Astrocyte of the cerebellum (primary cell): ENCODE measurements at regions not wholly inside any gene's neighbourhood (a gene's known extent, or its start where the extent isn't known, plus 50 kb on each side); places are given as distances from the start of the nearest gene placed in this dataset.

Experiments used
- DNase-seq: peaks from one replicate; pipeline ENCODE4 v3.0.0-alpha.2; 2011; ENCODE audit warnings: low read depth
- H3K4me3 ChIP-seq: 2 replicates; pipeline ENCODE4 v1.5.1; 2011; ENCODE audit warnings: mild to moderate bottlenecking, low read depth, low read length, moderate library complexity
- in situ Hi-C: cut with HindIII; loops from 2 replicates; pipeline ENCODE4 v1.10.0; 2017; ENCODE audit warnings: low sequenced_read_pairs
- TF ChIP-seq, protein P1 (sequence below): IDR thresholded peaks from 2 replicates; pipeline ENCODE4 v1.5.1; 2012; ENCODE audit warnings: low read length, low read depth, moderate library complexity, mild to moderate bottlenecking; ENCODE audit errors: missing control alignments

DNA sequence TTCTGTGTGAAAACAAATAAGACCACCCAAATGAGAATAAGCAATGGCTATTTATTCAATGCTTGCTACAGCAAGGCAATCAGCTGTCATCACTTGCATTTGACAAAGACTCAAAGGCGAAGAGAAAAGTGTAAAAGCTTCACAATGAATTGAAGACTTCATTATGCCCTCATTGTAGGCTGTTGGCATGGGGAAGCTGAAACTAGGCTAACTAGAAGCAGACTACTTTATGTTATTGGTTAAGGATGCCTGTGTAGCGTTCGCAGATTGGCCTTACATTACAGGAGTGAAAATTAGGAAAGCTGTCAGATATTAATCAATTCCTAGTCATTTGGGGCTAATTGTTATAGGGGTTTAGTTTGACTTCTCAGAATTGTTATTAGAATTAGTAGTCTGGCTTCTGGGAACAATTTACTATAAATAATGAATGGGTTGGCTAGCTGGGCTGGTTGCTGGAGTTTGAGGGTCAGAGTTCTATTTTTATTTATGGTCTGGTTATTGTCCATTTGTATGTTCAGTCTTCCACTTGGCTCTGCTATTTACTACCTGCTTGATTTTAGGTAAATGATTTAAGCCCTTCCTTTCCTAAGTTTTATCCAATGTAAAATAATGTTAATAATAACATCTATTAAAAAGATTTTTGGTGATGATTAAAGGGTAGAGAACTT is 437.2 kb upstream of the SYT4 start:
- in situ Hi-C loops: no loop called here

DNA sequence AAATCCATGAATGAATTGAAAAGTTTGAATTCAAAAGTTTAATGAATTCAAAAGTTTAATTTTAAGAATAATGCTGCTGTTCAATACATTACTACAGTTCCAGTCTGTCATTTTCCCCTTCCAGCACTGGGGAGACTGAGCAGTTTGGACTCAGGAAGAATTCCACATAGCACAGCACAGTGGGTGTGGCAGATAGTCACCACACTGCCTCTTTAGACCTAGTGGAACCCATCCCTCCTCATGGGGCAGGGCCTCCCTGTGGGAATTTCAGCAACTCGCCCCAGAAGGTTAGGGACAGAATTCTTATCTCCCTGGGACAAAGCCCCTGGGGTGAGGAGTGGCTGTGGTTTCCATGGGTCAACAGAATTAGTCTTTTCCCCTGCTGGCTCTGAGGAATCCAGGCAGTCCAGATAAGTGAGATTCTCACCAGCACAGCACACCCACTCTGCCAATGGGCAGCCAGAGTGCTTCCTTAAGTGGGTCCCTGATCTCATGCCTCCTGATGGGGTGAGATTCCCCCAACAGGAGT is 442.0 kb upstream of the SYT4 start:
- DNase-seq: no peak
- TF ChIP-seq, protein P1, sequence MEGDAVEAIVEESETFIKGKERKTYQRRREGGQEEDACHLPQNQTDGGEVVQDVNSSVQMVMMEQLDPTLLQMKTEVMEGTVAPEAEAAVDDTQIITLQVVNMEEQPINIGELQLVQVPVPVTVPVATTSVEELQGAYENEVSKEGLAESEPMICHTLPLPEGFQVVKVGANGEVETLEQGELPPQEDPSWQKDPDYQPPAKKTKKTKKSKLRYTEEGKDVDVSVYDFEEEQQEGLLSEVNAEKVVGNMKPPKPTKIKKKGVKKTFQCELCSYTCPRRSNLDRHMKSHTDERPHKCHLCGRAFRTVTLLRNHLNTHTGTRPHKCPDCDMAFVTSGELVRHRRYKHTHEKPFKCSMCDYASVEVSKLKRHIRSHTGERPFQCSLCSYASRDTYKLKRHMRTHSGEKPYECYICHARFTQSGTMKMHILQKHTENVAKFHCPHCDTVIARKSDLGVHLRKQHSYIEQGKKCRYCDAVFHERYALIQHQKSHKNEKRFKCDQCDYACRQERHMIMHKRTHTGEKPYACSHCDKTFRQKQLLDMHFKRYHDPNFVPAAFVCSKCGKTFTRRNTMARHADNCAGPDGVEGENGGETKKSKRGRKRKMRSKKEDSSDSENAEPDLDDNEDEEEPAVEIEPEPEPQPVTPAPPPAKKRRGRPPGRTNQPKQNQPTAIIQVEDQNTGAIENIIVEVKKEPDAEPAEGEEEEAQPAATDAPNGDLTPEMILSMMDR: no peak
- H3K4me3 ChIP-seq: no peak overlapping the region
- in situ Hi-C loops: no loop called here

More for the DNA sequence above, 437.2 kb upstream of the SYT4 start:
- no peak for DNase-seq
- no peak overlapping the region for H3K4me3 ChIP-seq
- TF ChIP-seq, protein P1: no peak

DNA sequence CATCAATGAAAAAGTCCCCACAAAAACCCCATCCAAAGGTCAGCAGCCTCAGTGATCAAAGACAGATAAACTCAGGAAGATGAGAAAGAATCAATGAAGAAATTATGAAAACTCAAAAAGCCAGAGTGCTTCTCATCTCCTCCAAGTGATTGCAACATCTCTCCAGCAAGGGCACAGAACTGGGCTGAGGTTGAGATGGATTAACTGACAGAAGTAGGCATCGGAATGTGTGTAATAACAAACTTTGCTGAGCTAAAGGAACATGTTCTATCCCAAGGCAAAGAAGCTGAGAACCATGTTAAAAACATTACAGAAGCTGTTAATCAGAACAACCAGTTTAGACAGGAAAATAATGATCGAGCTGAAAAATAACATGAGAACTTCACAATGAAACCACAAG is 442.8 kb upstream of the SYT4 start:
- TF ChIP-seq, protein P1: no peak
- in situ Hi-C loops: no loop called here
- DNase-seq: no peak
- H3K4me3 ChIP-seq: no peak overlapping the region

DNA sequence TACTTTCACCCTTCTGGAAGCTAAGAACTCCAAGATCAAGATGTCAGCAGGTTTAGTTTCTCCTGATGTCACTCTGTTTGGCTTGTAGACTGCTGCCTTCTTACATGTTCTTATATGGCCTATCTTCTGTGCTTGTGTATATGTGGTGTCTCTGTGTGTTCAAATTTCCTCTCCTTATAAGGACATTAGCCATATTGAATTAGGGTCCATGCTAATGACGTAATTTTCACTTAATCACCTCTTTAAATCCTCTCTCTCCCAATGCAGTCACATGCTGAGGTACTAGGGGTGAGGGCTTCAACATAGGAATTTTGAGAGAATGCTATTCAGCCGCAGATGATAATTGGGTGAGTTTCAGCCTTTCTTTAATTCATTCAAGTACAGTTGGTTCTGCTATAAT is 458.3 kb upstream of the SYT4 start:
- in situ Hi-C loops: no loop called here
- TF ChIP-seq, protein P1: no peak
- no peak for DNase-seq
- no peak overlapping the region for H3K4me3 ChIP-seq

DNA sequence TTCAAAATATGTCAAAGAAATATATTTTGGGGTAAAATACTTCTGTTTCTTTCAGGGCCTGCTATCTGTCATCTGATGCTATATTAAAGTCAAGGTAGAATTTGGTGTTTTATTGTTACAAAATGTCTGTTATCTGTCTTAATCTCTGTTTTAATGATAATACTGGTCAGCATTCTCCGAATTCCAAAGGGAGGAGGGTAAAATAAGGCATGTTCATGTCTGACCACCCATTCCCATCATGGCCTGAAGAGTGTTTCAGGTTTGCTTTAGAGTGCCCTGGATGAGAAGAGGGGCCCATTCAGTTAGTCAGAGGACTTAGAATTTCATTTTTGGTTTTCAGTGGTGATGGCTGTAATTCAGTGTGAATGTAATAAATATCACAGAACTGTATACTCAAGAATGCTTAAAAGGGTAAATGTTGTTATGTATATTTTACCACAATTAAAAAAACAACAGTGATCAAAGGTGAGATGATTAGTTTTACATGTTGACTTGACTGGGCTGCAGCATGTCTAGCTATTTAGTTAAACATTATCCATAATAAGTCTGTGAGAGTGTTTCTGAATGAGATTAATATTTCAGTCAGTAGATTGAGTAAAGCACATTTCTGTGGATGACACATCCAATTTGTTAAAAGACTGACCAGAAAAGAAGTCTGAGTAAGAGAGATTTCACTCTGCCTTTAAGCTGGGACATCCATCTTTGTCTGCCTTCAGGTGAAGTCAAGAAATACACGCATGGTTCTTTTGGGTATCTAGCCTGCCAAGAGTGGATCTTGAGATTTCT is 467.9 kb upstream of the SYT4 start:
- in situ Hi-C loops: no loop called here
- DNase-seq: no peak
- H3K4me3 ChIP-seq: no peak overlapping the region
- TF ChIP-seq, protein P1: no peak

DNA sequence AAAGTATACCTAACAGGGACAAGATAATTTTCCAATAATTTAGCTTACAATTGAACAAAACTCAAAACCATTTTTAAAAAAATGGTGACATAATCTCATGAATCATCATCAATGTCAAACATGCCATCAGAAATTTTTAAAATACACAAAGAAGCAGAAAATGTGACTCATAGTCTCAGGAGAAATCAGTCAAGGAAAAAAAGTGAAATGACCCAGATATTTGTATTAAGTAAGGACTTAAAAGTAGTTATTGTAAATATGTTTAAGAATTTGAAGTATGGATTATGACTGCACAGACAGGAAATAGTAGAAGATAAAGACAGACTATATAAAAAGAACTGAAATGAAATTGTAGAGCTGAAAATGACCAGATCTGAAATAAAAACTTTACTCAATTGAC is 473.9 kb upstream of the SYT4 start:
- H3K4me3 ChIP-seq: no peak overlapping the region
- in situ Hi-C loops: no loop called here
- TF ChIP-seq, protein P1: no peak
- DNase-seq: no peak
